ACHN (cell line): ENCODE measurements at regions not wholly inside any gene's neighbourhood (a gene's known extent, or its start where the extent isn't known, plus 50 kb on each side); places are given as distances from the start of the nearest gene placed in this dataset.
"Not testable (repeated sequence)": the region's sequence is repeated elsewhere in the genome, so short reads cannot be mapped to it uniquely, and the experiment has no call there.

Source experiments
- DNase-seq: peaks from one replicate; pipeline ENCODE4 v3.0.0-alpha.2; 2015
- in situ Hi-C: cut with HindIII; loops from 2 replicates; pipeline ENCODE4 v1.10.0; 2017; ENCODE audit warnings: low sequenced_read_pairs, low pct_ligation_motif_present, low pct_unique_long_range_greater_than_20kb

- no peak for DNase-seq
- in situ Hi-C loops, result no loop called here
Observed at GRCh38 chr1:68751723-68752122, 254.8 kb upstream of the DEPDC1 start.

- in situ Hi-C loops, result no loop called here
- DNase-seq, result no peak
Observed at GRCh38 chr1:68758666-68759209, 261.9 kb upstream of the DEPDC1 start.

GRCh38 chr1:68767941-68768340 lies 271.1 kb upstream of the DEPDC1 start:
- in situ Hi-C loops, result no loop called here

GRCh38 chr1:68770817-68771216 lies 273.9 kb upstream of the DEPDC1 start:
- DNase-seq, result no peak
- in situ Hi-C loops, result no loop called here

More at GRCh38 chr1:68767941-68768340, 271.1 kb upstream of the DEPDC1 start:
- no peak for DNase-seq

GRCh38 chr1:68777851-68778250 lies 281.0 kb upstream of the DEPDC1 start:
- no peak for DNase-seq
- in situ Hi-C loops, result no loop called here

GRCh38 chr1:68779841-68780240 lies 283.0 kb upstream of the DEPDC1 start:
- DNase-seq, in situ Hi-C loops: not testable (repeated sequence)

GRCh38 chr1:68780919-68781318 lies 284.0 kb upstream of the DEPDC1 start:
- in situ Hi-C loops, result no loop called here
- no peak for DNase-seq

- in situ Hi-C loops, result no loop called here
- no peak for DNase-seq
Observed at GRCh38 chr1:68782890-68783289, 286.0 kb upstream of the DEPDC1 start.

- DNase-seq, result no peak
- in situ Hi-C loops, result no loop called here
Observed at GRCh38 chr1:68785328-68785727, 288.4 kb upstream of the DEPDC1 start.

- in situ Hi-C loops, result no loop called here
- DNase-seq, result no peak
Observed at GRCh38 chr1:68788762-68789161, 291.9 kb upstream of the DEPDC1 start.

- peak; percentile 4 for DNase-seq
- in situ Hi-C loops, result no loop called here
Observed at GRCh38 chr1:68791800-68792199, 294.9 kb upstream of the DEPDC1 start.

GRCh38 chr1:68795956-68796355 lies 299.1 kb upstream of the DEPDC1 start:
- in situ Hi-C loops, result no loop called here
- DNase-seq, result no peak

- in situ Hi-C loops, result no loop called here
Observed at GRCh38 chr1:68796888-68797287, 300.0 kb upstream of the DEPDC1 start.

GRCh38 chr1:68798071-68798470 lies 301.2 kb upstream of the DEPDC1 start:
- in situ Hi-C loops, result no loop called here
- DNase-seq, result no peak

More at GRCh38 chr1:68796888-68797287, 300.0 kb upstream of the DEPDC1 start:
- no peak for DNase-seq

GRCh38 chr1:68799096-68799495 lies 302.2 kb upstream of the DEPDC1 start:
- DNase-seq, result no peak
- in situ Hi-C loops, result no loop called here

- DNase-seq, result no peak
- in situ Hi-C loops, result no loop called here
Observed at GRCh38 chr1:68800182-68800581, 303.3 kb upstream of the DEPDC1 start.

GRCh38 chr1:68801440-68801839 lies 304.6 kb upstream of the DEPDC1 start:
- in situ Hi-C loops, result no loop called here
- no peak for DNase-seq

- no peak for DNase-seq
- in situ Hi-C loops, result no loop called here
Observed at GRCh38 chr1:68805097-68805641, 308.3 kb upstream of the DEPDC1 start.

GRCh38 chr1:68808351-68808750 lies 311.5 kb upstream of the DEPDC1 start:
- no peak for DNase-seq
- in situ Hi-C loops, result no loop called here

- no peak for DNase-seq
- in situ Hi-C loops, result no loop called here
Observed at GRCh38 chr1:68811806-68812205, 314.9 kb upstream of the DEPDC1 start.

- in situ Hi-C loops, result no loop called here
- no peak for DNase-seq
Observed at GRCh38 chr1:68812333-68812732, 315.5 kb upstream of the DEPDC1 start.
